ENCODE measurements at regions not wholly inside any gene's neighbourhood (a gene's known extent, or its start where the extent isn't known, plus 50 kb on each side); places are given as distances from the start of the nearest gene placed in this dataset.
"Not testable (repeated sequence)": the region's sequence is repeated elsewhere in the genome, so short reads cannot be mapped to it uniquely, and the experiment has no call there.

GRCh38 chrX:55907968-55908607, 190.5 kb downstream of the RRAGB start:
- DNase-seq (ENCODE audit: low read depth), result peak; percentile 6
- H3K36me3 ChIP-seq (ENCODE audit: control insufficient read depth, insufficient read depth, low read length, severe bottlenecking), result no peaks in the 10 kb centered on the region
- no peaks in the 10 kb centered on the region for H3K9me3 ChIP-seq (ENCODE audit: control insufficient read depth, low read length)
- H3K4me1 ChIP-seq (ENCODE audit: control insufficient read depth, insufficient read depth, low read length), result no peaks in the 10 kb centered on the region
- peaks cover 9% of the 10 kb centered on the region for H3K27me3 ChIP-seq (replicated peaks; ENCODE audit: control insufficient read depth, insufficient read depth, low read length)
- H3K9ac ChIP-seq (ENCODE audit: low read length), result peak overlapping the region; percentile 77
- peak overlapping the region; percentile 83 for H3K4me3 ChIP-seq (ENCODE audit: low read length)

DNA sequence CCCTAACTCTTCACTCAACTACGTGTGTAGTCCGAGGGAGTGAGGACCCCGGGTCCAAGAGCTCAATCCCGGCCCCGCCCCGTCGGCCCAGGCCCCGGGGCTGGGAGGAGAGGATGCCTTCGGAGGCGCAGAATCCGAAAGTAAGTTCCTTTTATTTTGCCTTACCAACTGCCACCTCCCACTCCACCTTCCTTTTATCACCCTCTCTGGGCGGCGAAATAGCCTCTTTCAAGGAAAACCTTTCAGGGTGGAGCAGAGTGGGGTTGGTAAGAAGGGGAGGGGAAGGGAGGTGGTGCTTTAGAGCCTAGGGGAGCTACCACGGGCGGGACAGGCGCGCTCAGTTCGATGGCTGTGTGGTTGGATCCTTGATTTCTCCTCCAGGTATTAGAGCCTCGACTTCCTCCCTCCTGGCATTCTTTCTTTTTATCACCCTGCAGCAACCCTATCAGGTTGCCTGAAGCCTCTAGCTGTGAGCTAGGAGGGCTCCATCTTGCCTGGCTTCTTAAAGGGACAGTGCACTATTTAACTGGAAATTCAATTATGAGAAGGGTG, 191.2 kb downstream of the RRAGB start:
- Histone ChIP-seq H3K9ac (ENCODE audit: low read length) (peak overlapping the region; percentile 77), H3K4me1 (ENCODE audit: control insufficient read depth, insufficient read depth, low read length) (no peaks in the 10 kb centered on the region), H3K9me3 (ENCODE audit: control insufficient read depth, low read length) (no peaks in the 10 kb centered on the region), H3K27me3 (replicated peaks; ENCODE audit: control insufficient read depth, insufficient read depth, low read length) (peaks cover 9% of the 10 kb centered on the region), H3K4me3 (ENCODE audit: low read length) (peak overlapping the region; percentile 83), H3K36me3 (ENCODE audit: control insufficient read depth, insufficient read depth, low read length, severe bottlenecking) (no peaks in the 10 kb centered on the region)
- DNase-seq (ENCODE audit: low read depth), result peak; percentile 7

DNA sequence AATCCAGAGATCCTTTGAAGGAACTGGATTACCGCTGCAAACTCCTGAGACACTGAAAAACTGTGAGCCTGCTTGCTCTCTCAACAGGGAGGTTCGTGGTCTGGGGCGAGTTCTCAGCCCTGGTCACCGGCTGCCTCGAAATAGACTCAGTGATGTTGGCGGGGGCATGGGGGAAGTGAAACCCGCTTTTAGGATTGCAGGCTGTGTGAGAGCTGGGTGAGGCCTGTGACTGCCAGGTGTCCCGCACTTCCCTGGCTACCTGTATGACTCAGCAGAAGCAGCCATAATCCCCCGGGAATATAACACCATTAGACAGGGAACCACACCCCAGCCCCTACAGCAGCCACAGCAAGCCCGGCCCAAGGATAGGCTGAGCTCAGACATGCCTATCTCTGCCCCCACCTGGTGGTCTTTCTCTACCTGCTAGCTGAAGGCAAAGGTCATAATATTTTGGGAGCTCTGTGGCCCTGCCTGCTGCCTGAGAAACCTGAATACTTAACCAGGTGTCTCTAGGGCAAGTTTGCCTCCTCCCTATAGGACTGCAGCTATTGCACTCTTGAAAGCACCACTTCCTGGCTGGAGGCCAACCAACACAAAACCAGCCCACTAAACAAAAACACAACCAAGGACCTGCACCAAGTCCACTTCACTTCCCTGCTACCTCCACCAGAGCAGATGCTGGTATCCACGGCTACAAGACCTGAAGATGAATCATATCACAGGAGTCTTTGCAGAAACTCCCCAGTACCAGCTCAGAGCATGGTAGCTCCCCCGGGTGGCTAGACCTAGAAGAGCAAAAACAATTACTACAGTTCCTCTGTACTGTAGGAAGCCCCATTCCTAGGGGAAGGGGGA, 202.0 kb downstream of the RRAGB start:
- Histone ChIP-seq H3K4me3 (ENCODE audit: low read length) (no peak overlapping the region), H3K27me3 (replicated peaks; ENCODE audit: control insufficient read depth, insufficient read depth, low read length) (no peaks in the 10 kb centered on the region), H3K9me3 (ENCODE audit: control insufficient read depth, low read length) (peaks cover 5% of the 10 kb centered on the region), H3K4me1 (ENCODE audit: control insufficient read depth, insufficient read depth, low read length) (no peaks in the 10 kb centered on the region), H3K9ac (ENCODE audit: low read length) (no peak overlapping the region), H3K36me3 (ENCODE audit: control insufficient read depth, insufficient read depth, low read length, severe bottlenecking) (no peaks in the 10 kb centered on the region)
- DNase-seq (ENCODE audit: low read depth), result no peak

- peaks cover 5% of the 10 kb centered on the region for H3K9me3 ChIP-seq (ENCODE audit: control insufficient read depth, low read length)
- no peaks in the 10 kb centered on the region for H3K27me3 ChIP-seq (replicated peaks; ENCODE audit: control insufficient read depth, insufficient read depth, low read length)
- no peak for DNase-seq (ENCODE audit: low read depth)
- no peak overlapping the region for H3K4me3 ChIP-seq (ENCODE audit: low read length)
- no peaks in the 10 kb centered on the region for H3K4me1 ChIP-seq (ENCODE audit: control insufficient read depth, insufficient read depth, low read length)
- no peaks in the 10 kb centered on the region for H3K36me3 ChIP-seq (ENCODE audit: control insufficient read depth, insufficient read depth, low read length, severe bottlenecking)
- H3K9ac ChIP-seq (ENCODE audit: low read length), result no peak overlapping the region
These were observed 207.0 kb downstream of the RRAGB start for GRCh38 chrX:55924574-55924973.

GRCh38 chrX:55928529-55928928, 211.0 kb downstream of the RRAGB start:
- not testable (repeated sequence) for DNase-seq (ENCODE audit: low read depth); H3K36me3 ChIP-seq (ENCODE audit: control insufficient read depth, insufficient read depth, low read length, severe bottlenecking); H3K9ac ChIP-seq (ENCODE audit: low read length); H3K9me3 ChIP-seq (ENCODE audit: control insufficient read depth, low read length); H3K4me1 ChIP-seq (ENCODE audit: control insufficient read depth, insufficient read depth, low read length); H3K27me3 ChIP-seq (replicated peaks; ENCODE audit: control insufficient read depth, insufficient read depth, low read length); H3K4me3 ChIP-seq (ENCODE audit: low read length)

Data from adipocyte (in vitro differentiated cells).